ENCODE measurements at regions not wholly inside any gene's neighbourhood (a gene's known extent, or its start where the extent isn't known, plus 50 kb on each side); places are given as distances from the start of the nearest gene placed in this dataset.

GRCh38 chrX:33968611-33969010 is 163.5 kb downstream of the FAM47A start:
- no peak for TF ChIP-seq CTCF (IDR thresholded peaks at IDR 0.05)
- no peak for TF ChIP-seq ZFX (IDR thresholded peaks at IDR 0.05; ENCODE audit: borderline replicate concordance)
